ENCODE measurements at regions not wholly inside any gene's neighbourhood (a gene's known extent, or its start where the extent isn't known, plus 50 kb on each side); places are given as distances from the start of the nearest gene placed in this dataset.

DNA sequence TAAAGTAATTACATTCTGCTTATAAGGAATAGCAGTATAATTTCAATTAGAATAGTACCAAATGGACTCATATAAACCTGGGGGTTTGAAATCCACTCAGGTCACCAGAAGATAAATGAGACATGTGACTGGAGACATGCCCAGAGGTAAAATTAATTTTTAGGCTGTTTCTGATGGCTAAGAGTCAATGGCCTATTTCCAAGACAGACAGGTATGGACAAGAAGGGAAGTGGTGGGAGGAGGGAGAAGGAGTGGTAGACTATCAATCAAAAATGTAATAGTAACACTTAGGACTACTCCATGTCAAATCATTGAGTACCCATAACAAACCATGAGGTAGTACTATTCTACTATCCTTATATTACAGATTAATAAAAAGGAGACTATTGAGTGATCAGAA lies 544.0 kb downstream of the GALC start:
- Histone ChIP-seq H3K9me3 (replicated peaks; ENCODE audit: insufficient read depth, low read length) (no peaks in the 10 kb centered on the region), H4K20me1 (ENCODE audit: insufficient read depth, low read length) (no peaks in the 10 kb centered on the region), H3K36me3 (replicated peaks; ENCODE audit: insufficient read depth, low read length) (no peaks in the 10 kb centered on the region), H2AFZ (ENCODE audit: low read length) (no peak overlapping the region), H3F3A (ENCODE audit: insufficient read depth, low read length) (no peaks in the 10 kb centered on the region), H3K4me1 (ENCODE audit: low read length) (no peaks in the 10 kb centered on the region), H3K9ac (ENCODE audit: low read length) (no peak overlapping the region), H3K27ac (ENCODE audit: low read length) (no peak overlapping the region), H3K4me3 (ENCODE audit: low read length) (no peak overlapping the region), H3K4me2 (ENCODE audit: low read depth, low read length) (no peak overlapping the region), H3K9me2 (replicated peaks; ENCODE audit: insufficient read depth, low read length) (no peaks in the 10 kb centered on the region), H3K79me2 (ENCODE audit: low read length) (no peaks in the 10 kb centered on the region), H3K27me3 (replicated peaks; ENCODE audit: insufficient read depth, low read length) (no peaks in the 10 kb centered on the region)
- DNase-seq, result no peak
- TF ChIP-seq EZH2phosphoT487 (IDR thresholded peaks at IDR 0.05; ENCODE audit: low read length), result no peak
- TF ChIP-seq EZH2 (optimal IDR thresholded peaks at IDR 0.05; ENCODE audit: low read depth, low read length), result no peak
- TF ChIP-seq, protein P1, sequence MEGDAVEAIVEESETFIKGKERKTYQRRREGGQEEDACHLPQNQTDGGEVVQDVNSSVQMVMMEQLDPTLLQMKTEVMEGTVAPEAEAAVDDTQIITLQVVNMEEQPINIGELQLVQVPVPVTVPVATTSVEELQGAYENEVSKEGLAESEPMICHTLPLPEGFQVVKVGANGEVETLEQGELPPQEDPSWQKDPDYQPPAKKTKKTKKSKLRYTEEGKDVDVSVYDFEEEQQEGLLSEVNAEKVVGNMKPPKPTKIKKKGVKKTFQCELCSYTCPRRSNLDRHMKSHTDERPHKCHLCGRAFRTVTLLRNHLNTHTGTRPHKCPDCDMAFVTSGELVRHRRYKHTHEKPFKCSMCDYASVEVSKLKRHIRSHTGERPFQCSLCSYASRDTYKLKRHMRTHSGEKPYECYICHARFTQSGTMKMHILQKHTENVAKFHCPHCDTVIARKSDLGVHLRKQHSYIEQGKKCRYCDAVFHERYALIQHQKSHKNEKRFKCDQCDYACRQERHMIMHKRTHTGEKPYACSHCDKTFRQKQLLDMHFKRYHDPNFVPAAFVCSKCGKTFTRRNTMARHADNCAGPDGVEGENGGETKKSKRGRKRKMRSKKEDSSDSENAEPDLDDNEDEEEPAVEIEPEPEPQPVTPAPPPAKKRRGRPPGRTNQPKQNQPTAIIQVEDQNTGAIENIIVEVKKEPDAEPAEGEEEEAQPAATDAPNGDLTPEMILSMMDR (IDR thresholded peaks at IDR 0.05; ENCODE audit: low read length), result no peak

DNA sequence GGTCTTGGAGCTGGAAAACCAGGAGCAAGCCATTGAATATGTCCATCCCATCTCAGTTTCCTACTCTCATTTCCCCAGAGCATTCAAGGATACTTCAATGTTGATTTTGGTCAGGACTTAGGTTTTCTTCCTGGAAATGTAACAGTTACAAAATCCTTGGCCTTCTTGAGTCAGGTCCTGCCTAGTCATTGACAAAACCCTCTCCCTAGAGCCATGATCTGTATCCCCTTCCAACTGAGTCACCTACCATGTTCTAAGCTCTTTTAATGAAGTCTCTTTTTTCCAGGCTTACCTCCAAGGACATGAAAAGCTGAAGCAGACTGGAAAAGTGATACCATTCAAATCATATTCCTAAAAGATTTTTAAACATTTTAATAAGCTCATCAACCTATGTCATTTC lies 549.2 kb downstream of the GALC start:
- Histone ChIP-seq H3K27ac (ENCODE audit: low read length) (no peak overlapping the region), H3K4me1 (ENCODE audit: low read length) (no peaks in the 10 kb centered on the region), H3K27me3 (replicated peaks; ENCODE audit: insufficient read depth, low read length) (no peaks in the 10 kb centered on the region), H3K36me3 (replicated peaks; ENCODE audit: insufficient read depth, low read length) (no peaks in the 10 kb centered on the region), H3K9me2 (replicated peaks; ENCODE audit: insufficient read depth, low read length) (no peaks in the 10 kb centered on the region), H4K20me1 (ENCODE audit: insufficient read depth, low read length) (no peaks in the 10 kb centered on the region), H3K79me2 (ENCODE audit: low read length) (no peaks in the 10 kb centered on the region), H3F3A (ENCODE audit: insufficient read depth, low read length) (no peaks in the 10 kb centered on the region), H3K4me3 (ENCODE audit: low read length) (no peak overlapping the region), H3K9me3 (replicated peaks; ENCODE audit: insufficient read depth, low read length) (no peaks in the 10 kb centered on the region), H3K9ac (ENCODE audit: low read length) (no peak overlapping the region), H2AFZ (ENCODE audit: low read length) (no peak overlapping the region), H3K4me2 (ENCODE audit: low read depth, low read length) (no peak overlapping the region)
- TF ChIP-seq, protein P1 (IDR thresholded peaks at IDR 0.05; ENCODE audit: low read length), result no peak
- no peak for TF ChIP-seq EZH2 (optimal IDR thresholded peaks at IDR 0.05; ENCODE audit: low read depth, low read length)
- TF ChIP-seq EZH2phosphoT487 (IDR thresholded peaks at IDR 0.05; ENCODE audit: low read length), result no peak
- DNase-seq, result no peak

DNA sequence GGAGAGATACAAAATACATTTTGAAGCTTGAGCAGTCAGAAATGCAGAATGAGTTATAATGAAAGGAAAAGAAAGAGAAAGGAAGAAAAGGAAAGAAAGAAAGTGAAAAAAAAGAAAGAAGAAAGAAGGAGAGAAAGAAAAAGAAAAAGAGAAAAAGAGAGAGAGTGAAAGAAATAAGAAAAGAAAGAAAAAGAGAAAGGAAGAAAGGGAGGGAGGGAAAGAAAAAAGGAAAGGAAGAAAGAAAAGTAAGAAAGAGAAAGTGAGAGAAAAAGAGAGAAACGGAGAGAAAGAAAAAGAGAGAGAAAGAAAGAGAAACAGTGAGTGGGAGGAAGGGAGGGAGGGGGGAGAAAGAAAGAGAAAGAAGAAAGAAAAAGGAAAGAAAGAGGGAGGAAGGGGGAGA lies 549.9 kb downstream of the GALC start:
- Histone ChIP-seq H3K9ac (ENCODE audit: low read length) (no peak overlapping the region), H3K36me3 (replicated peaks; ENCODE audit: insufficient read depth, low read length) (no peaks in the 10 kb centered on the region), H3K9me2 (replicated peaks; ENCODE audit: insufficient read depth, low read length) (no peaks in the 10 kb centered on the region), H3K27me3 (replicated peaks; ENCODE audit: insufficient read depth, low read length) (no peaks in the 10 kb centered on the region), H3K4me3 (ENCODE audit: low read length) (no peak overlapping the region), H2AFZ (ENCODE audit: low read length) (no peak overlapping the region), H3K79me2 (ENCODE audit: low read length) (no peaks in the 10 kb centered on the region), H3K4me1 (ENCODE audit: low read length) (no peaks in the 10 kb centered on the region), H4K20me1 (ENCODE audit: insufficient read depth, low read length) (no peaks in the 10 kb centered on the region), H3K9me3 (replicated peaks; ENCODE audit: insufficient read depth, low read length) (no peaks in the 10 kb centered on the region), H3F3A (ENCODE audit: insufficient read depth, low read length) (no peaks in the 10 kb centered on the region), H3K4me2 (ENCODE audit: low read depth, low read length) (no peak overlapping the region), H3K27ac (ENCODE audit: low read length) (no peak overlapping the region)
- TF ChIP-seq EZH2 (optimal IDR thresholded peaks at IDR 0.05; ENCODE audit: low read depth, low read length) (no peak), EZH2phosphoT487 (IDR thresholded peaks at IDR 0.05; ENCODE audit: low read length) (no peak)
- TF ChIP-seq, protein P1 (IDR thresholded peaks at IDR 0.05; ENCODE audit: low read length), result no peak
- DNase-seq, result no peak
